Loucy (cell line): ENCODE measurements at regions not wholly inside any gene's neighbourhood (a gene's known extent, or its start where the extent isn't known, plus 50 kb on each side); places are given as distances from the start of the nearest gene placed in this dataset.

Experiments
- CTCF ChIP-seq: fragments of 200-600 bp; sonication (generic); conservative IDR thresholded peaks from 2 replicates; pipeline ENCODE4 v1.5.1; 2014; ENCODE audit warnings: mild to moderate bottlenecking, antibody characterized with exemption, low read length
- EZH2phosphoT487 ChIP-seq: fragments of 200-600 bp; IDR thresholded peaks from 2 replicates; pipeline ENCODE4 v1.6.1; 2018; ENCODE audit warnings: antibody characterized with exemption, mild to moderate bottlenecking, moderate library complexity, borderline replicate concordance

DNA sequence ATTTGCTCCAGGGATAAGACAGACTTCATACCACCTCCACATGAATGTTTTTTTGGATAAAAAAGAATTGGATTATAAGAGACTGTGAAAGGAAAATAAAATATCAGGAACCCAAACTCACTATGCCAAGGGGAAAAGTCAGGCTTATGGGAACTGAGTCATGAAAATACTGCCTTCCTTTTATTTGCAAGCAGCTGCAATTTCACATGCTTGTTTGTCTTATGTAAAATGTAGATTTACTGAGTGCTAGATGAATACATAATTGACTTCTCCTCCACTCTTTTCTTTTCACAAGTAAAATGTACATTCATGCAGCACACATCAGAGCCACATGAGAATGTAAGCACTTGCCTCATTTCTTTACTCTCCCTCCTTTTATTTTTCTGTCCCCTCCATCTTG lies 940.8 kb upstream of the MBL2 start:
- TF ChIP-seq CTCF (no peak), EZH2phosphoT487 (no peak)
